ENCODE measurements at regions not wholly inside any gene's neighbourhood (a gene's known extent, or its start where the extent isn't known, plus 50 kb on each side); places are given as distances from the start of the nearest gene placed in this dataset.

DNA sequence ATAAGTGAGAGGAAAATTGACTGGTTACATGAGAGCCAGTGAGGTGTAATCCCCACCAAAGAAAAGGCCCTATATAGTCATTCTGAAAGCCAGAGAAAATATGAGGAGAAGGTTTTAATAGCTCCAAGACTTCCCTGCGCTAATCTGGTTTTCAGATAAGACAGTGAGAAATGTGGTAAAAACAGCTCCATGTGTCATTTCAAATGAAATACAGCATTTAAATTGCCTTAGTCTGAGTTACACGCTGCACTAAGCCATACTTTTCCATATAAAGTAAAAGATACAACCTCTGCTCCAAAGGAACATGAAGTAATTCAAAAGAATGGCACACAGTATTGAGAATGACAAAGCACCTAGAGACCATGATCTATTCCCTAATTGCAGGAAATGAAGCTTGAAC lies 378.0 kb upstream of the PDE4D start:
- TF ChIP-seq, protein P1, sequence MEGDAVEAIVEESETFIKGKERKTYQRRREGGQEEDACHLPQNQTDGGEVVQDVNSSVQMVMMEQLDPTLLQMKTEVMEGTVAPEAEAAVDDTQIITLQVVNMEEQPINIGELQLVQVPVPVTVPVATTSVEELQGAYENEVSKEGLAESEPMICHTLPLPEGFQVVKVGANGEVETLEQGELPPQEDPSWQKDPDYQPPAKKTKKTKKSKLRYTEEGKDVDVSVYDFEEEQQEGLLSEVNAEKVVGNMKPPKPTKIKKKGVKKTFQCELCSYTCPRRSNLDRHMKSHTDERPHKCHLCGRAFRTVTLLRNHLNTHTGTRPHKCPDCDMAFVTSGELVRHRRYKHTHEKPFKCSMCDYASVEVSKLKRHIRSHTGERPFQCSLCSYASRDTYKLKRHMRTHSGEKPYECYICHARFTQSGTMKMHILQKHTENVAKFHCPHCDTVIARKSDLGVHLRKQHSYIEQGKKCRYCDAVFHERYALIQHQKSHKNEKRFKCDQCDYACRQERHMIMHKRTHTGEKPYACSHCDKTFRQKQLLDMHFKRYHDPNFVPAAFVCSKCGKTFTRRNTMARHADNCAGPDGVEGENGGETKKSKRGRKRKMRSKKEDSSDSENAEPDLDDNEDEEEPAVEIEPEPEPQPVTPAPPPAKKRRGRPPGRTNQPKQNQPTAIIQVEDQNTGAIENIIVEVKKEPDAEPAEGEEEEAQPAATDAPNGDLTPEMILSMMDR (IDR thresholded peaks at IDR 0.05; ENCODE audit: low read depth, low read length): no peak
- no peaks in the 10 kb centered on the region for H3K36me3 ChIP-seq
- H3K4me3 ChIP-seq: no peak overlapping the region
- no peak for DNase-seq (ENCODE audit: low read depth in 1 of 2, low spot score in 1 of 2)
- no peak overlapping the region for H3K27ac ChIP-seq
- no peaks in the 10 kb centered on the region for H3K27me3 ChIP-seq
- H3K4me1 ChIP-seq (ENCODE audit: low read depth): no peaks in the 10 kb centered on the region
- no peaks in the 10 kb centered on the region for H3K9me3 ChIP-seq (ENCODE audit: low read depth)

DNA sequence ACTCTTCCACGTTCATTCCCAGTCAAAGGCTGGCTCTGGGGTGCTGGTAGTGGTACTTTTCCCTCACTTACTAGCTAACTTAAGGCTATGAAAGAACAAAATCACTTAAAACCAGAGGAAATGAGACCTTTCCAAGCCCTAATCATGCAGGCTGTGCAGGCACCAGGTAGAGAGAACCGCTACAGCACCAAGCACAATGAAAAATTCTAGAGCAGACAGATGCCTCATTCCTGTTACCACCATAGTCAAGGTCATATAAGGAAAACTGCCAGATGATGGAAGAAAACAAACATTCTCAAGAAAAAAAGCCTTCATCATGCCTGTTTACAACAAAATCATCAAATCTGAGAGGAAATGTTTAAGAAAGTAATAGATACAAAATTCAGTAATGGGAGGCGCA lies 374.4 kb upstream of the PDE4D start:
- Histone ChIP-seq H3K27ac (no peak overlapping the region), H3K9me3 (ENCODE audit: low read depth) (no peaks in the 10 kb centered on the region), H3K4me3 (no peak overlapping the region), H3K4me1 (ENCODE audit: low read depth) (no peaks in the 10 kb centered on the region), H3K36me3 (no peaks in the 10 kb centered on the region), H3K27me3 (no peaks in the 10 kb centered on the region)
- TF ChIP-seq, protein P1 (IDR thresholded peaks at IDR 0.05; ENCODE audit: low read depth, low read length): no peak
- no peak for DNase-seq (ENCODE audit: low read depth in 1 of 2, low spot score in 1 of 2)

DNA sequence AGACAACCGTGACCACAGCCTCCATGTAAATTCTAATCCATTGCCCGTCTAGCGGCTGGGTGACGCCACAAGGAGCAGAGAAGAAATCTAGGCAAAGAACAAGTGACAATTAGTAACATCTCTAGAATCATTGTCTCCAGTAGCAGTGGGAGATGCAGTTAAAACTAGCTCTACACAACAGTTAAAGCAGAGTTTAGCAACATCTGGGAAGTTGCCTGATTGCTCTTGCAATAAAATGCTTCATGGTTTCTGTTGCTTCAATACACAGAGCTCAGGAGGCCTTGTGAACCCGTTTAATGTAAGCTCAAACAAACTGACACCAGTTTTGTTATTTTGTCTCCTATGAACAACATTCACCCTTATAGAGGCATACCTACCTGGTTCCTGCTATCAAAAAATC lies 369.8 kb upstream of the PDE4D start:
- Histone ChIP-seq H3K27me3 (no peaks in the 10 kb centered on the region), H3K27ac (no peak overlapping the region), H3K4me1 (ENCODE audit: low read depth) (no peaks in the 10 kb centered on the region), H3K36me3 (no peaks in the 10 kb centered on the region), H3K9me3 (ENCODE audit: low read depth) (no peaks in the 10 kb centered on the region), H3K4me3 (no peak overlapping the region)
- DNase-seq (ENCODE audit: low read depth in 1 of 2, low spot score in 1 of 2): no peak
- TF ChIP-seq, protein P1 (IDR thresholded peaks at IDR 0.05; ENCODE audit: low read depth, low read length): no peak

DNA sequence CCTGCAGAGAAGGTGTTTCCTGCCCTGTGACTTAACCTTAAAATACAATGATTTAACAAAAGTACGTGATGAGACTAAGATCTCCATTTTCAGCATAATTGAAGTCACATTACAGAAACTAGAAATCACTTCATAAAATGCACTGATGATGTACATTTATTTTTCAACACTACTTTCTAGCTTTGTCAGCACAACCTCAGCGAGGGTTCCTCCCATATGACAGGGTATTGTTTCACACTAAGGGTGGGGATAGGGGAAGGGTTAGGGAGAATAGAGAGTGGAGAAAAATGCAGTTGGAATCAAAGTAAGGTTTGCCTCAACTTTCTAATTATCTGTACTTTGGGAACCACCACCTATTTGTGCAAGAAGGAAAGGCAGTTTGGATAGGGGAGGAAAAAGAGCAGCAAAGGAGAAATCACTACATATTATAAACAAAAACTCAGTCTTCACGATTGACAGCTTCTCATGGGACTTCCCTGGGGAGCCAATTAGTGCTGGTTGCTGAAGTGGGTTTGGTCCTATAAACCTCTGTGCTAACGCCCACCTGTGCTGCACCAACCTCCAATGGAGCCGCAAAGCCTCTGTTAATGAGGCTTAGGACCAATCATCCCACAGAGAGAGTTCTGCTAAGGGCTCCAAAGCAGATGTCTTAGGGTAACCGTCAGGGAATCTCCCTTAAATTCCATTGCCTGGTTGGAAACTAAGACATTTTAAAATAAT lies 369.2 kb upstream of the PDE4D start:
- H3K9me3 ChIP-seq (ENCODE audit: low read depth): no peaks in the 10 kb centered on the region
- TF ChIP-seq, protein P1 (IDR thresholded peaks at IDR 0.05; ENCODE audit: low read depth, low read length): no peak
- H3K4me1 ChIP-seq (ENCODE audit: low read depth): no peaks in the 10 kb centered on the region
- H3K27me3 ChIP-seq: no peaks in the 10 kb centered on the region
- no peaks in the 10 kb centered on the region for H3K36me3 ChIP-seq
- H3K4me3 ChIP-seq: no peak overlapping the region
- H3K27ac ChIP-seq: no peak overlapping the region
- no peak for DNase-seq (ENCODE audit: low read depth in 1 of 2, low spot score in 1 of 2)

DNA sequence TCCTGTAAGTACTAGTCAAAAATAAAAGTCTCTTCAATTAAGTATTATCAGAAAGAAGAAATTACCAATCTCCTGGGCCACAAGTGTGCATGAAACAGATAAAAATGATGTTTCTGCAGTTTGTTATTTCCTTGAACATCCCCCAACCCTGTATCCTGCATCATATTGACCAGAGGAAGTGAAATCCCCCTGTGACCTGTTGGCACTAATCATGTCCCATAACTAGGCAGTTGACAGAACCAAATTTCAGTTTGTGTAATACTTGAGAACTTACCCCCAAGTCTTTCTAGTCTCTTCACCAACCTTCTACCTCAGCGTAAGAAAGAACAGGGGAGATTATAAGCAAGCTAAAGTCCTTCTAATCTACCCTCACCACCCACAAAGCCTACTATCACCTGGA lies 368.2 kb upstream of the PDE4D start:
- H3K27ac ChIP-seq: no peak overlapping the region
- DNase-seq (ENCODE audit: low read depth in 1 of 2, low spot score in 1 of 2): no peak
- H3K9me3 ChIP-seq (ENCODE audit: low read depth): no peaks in the 10 kb centered on the region
- no peaks in the 10 kb centered on the region for H3K4me1 ChIP-seq (ENCODE audit: low read depth)
- TF ChIP-seq, protein P1 (IDR thresholded peaks at IDR 0.05; ENCODE audit: low read depth, low read length): no peak
- no peaks in the 10 kb centered on the region for H3K27me3 ChIP-seq
- no peaks in the 10 kb centered on the region for H3K36me3 ChIP-seq
- no peak overlapping the region for H3K4me3 ChIP-seq

Data from cardiac muscle cell (in vitro differentiated cells and primary cell).